GM10266 (cell line): ENCODE measurements at regions not wholly inside any gene's neighbourhood (a gene's known extent, or its start where the extent isn't known, plus 50 kb on each side); places are given as distances from the start of the nearest gene placed in this dataset.
A peak's percentile ranks its signal among the peaks of the same experiment; 100 is the strongest.

ENCODE experiments used
- DNase-seq: peaks from one replicate; pipeline ENCODE4 v3.0.0; 2012; ENCODE audit errors: extremely low spot score
- TF ChIP-seq, protein P1 (sequence below): IDR thresholded peaks from 2 replicates; pipeline ENCODE4 v1.5.1; 2012; ENCODE audit warnings: mild to moderate bottlenecking, low read depth; ENCODE audit not compliant: control insufficient read depth, insufficient read depth; ENCODE audit errors: missing control alignments

DNA sequence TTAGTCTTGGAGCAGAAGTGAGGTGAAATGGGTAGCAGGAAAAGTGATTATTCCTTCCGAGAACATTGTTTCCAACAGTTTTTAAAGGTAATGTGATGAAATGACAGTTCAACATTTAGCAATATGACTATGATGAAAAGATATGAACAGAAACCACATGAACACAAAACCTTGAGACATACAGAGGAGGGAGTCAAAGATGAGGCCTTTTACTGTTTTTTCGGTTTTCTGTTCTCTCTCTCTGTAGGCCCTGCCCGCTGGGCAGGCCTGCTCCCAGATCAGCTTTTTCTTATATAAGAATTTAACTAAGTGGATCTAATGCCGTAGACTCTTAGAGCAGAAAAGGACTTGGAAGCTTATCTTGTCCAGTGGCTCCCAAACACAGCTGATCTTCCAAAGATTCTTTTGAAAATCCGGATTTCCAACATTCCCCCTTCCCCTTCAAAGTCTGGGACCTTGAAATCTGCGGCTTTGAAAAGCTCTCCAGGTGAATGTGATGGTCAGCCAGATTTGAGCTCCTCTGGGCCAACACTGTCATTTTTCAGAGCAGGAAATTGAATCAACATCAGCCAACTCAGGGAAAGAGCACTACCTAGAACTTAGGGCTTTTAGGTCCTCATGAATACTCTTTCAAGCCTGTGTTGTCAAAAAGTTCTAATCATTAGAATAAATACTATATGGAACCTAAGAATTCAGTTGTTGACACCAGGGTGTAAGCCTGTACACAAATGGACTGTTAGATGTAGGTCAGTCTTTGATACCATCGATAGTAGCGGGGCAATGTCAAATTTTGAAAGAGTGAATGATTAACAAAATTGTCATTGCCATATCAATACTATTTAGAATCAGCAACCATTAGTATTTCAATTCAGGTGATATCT is 372.7 kb downstream of the SHQ1 start:
- TF ChIP-seq, protein P1, sequence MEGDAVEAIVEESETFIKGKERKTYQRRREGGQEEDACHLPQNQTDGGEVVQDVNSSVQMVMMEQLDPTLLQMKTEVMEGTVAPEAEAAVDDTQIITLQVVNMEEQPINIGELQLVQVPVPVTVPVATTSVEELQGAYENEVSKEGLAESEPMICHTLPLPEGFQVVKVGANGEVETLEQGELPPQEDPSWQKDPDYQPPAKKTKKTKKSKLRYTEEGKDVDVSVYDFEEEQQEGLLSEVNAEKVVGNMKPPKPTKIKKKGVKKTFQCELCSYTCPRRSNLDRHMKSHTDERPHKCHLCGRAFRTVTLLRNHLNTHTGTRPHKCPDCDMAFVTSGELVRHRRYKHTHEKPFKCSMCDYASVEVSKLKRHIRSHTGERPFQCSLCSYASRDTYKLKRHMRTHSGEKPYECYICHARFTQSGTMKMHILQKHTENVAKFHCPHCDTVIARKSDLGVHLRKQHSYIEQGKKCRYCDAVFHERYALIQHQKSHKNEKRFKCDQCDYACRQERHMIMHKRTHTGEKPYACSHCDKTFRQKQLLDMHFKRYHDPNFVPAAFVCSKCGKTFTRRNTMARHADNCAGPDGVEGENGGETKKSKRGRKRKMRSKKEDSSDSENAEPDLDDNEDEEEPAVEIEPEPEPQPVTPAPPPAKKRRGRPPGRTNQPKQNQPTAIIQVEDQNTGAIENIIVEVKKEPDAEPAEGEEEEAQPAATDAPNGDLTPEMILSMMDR: no peak
- DNase-seq: no peak

DNA sequence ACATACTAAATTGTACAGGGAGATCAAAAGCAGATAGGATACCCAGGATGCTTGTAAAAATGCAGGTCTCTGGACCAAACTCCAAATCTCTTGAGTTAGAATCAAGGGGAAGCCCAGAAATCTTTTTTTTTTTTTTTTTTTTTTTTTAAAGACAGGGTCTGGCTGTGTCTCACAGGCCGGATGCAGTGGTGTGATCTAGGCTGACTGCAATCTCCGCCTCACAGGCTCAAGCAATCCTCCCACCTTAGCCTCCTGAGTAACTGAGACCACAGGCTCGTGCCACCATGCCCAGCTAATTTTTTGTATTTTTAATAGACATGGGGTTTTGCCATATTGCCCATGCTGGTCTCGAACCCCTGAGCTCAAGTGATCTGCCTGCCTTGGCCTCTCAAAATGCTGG is 373.5 kb downstream of the SHQ1 start:
- TF ChIP-seq, protein P1: no peak
- no peak for DNase-seq

DNA sequence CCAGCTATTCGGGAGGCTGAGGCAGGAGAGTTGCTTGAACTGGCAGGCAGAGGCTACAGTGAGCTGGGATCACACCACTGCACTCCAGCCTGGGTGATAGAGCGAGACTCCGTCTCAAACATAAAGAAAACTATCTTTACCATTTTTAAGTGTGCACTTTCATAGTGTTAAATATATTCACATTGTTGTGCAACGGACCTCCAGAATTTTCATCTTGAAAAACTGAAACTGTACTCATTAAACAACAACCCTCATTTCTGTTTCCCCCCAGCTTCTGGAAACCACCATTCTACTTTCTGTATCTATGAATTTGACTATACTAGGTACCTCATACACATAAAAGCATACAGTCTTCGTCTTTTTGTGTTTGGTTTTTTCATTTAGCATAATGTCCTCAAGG is 375.1 kb downstream of the SHQ1 start:
- peak; percentile 30 for DNase-seq
- TF ChIP-seq, protein P1: no peak

DNA sequence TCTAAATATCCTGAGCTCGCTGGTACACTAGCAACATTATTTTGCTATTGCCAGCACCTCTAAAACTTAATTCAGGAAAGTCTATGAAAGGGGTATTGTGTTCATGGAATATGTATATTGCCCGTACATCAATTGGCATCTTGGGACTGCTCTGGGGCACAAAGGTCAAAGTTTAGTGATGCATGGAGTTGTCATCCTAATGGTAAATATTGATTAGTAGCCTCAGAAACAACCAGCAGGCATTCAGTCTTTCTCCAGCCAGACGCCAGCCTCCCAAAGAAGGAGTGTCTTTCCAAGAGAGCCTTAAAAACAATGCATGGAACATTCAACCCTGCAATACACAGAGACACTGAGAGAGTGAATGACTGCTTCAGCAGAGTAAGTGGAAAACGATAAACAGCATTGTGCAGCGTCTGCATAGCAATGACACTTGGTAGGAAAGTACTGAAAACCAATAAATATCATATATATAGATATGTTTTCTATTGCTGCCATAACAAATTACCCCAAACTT is 377.3 kb downstream of the SHQ1 start:
- no peak for DNase-seq
- TF ChIP-seq, protein P1: no peak

DNA sequence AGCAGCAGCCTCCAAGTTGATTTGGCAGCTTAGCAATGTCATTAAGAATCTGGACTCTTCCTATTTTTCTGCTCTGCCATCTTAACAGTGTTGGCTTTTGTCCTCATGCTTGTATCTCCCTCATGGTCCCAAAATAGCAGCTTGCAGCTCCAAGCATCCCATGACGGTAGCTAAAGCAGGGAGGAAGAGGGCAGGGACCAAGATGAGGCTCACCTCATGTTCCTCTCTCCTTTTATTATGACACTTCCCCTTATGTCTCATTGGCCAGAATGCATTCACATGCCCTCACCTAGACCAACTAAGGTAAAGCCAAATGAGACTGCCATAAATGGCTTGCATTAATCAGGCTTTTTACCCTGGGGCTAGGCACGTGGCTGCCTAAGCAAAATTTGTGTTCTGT is 382.4 kb downstream of the SHQ1 start:
- no peak for DNase-seq
- TF ChIP-seq, protein P1: no peak

DNA sequence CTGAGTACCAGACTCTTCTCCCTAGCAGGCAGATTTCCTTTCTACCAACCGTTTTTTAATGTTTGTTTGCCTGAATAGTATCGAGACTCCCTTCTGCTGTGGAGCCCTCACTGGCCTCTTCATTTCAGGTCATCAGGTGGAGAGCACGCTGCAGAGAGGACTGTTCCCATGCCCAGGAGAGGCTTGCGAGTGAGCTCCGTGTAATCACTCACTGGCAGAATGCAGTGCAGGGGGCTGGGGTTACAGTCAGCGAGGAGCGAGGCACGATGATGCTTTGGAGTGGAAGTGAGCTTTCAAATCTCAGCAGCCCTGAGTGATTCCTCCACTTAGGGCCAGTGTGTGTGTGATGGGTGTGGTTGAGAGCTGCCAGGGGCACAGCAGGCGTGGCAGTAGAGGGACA is 385.2 kb downstream of the SHQ1 start:
- DNase-seq: no peak
- TF ChIP-seq, protein P1: no peak

DNA sequence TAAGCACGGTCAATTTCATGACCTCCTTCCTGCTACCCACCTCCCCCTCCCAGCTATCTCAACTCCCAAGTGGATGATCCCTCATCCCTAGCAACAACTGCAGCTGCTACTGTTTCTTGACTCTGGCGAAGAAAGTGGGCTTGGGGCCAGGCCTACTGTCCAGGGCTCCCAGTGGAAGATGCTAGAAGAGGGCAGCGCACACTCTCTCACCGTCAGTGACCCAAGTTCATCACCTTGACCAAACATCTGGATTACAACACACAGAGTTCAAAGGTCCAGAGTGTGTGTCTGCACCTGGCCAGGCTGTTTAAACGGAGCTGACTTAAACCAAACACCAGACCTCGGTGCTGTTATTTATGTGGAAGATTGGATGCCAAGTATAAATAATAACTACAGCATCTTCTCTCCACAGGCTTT is 385.6 kb downstream of the SHQ1 start:
- DNase-seq: no peak
- TF ChIP-seq, protein P1: no peak
